Lung (tissue), 11 donors: ENCODE measurements at regions not wholly inside any gene's neighbourhood (a gene's known extent, or its start where the extent isn't known, plus 50 kb on each side); places are given as distances from the start of the nearest gene placed in this dataset.

Experiments used
- ATAC-seq: fragments of 200-7000 bp; cut with Tn5 transposase; one replicate; pipeline ENCODE4 v1.9.1; 2020; ENCODE audit warnings: moderate number of reproducible peaks; ENCODE audit not compliant: insufficient read depth, low FRiP score
- DNase-seq, 3 donors: peaks; one replicate each; pipeline ENCODE4 v3.0.0-alpha.2; 2013 to 2017
- H3K27ac ChIP-seq, 2 donors: one replicate each; pipeline ENCODE4 v1.5.1; 2013; ENCODE audit warnings: mild to moderate bottlenecking in 2 of 2, moderate library complexity in 2 of 2, control low read depth in 1 of 2, inconsistent platforms in 1 of 2, low read depth in 1 of 2, low read length in 1 of 2
- H3K27me3 ChIP-seq, 3 donors: one replicate each; pipeline ENCODE4 v1.5.1; 2013; ENCODE audit warnings: low read length in 2 of 3; ENCODE audit not compliant: control insufficient read depth in 3 of 3, insufficient read depth in 3 of 3
- H3K36me3 ChIP-seq, 4 donors: one replicate each; pipeline ENCODE4 v1.5.1; 2013; ENCODE audit warnings: low read length in 4 of 4, mild to moderate bottlenecking in 1 of 4, moderate library complexity in 1 of 4; ENCODE audit not compliant: control insufficient read depth in 4 of 4, insufficient read depth in 4 of 4
- H3K4me1 ChIP-seq, 5 donors: one replicate each; pipeline ENCODE4 v1.5.1; 2013; ENCODE audit warnings: low read length in 5 of 5, mild to moderate bottlenecking in 2 of 5, moderate library complexity in 1 of 5; ENCODE audit not compliant: control insufficient read depth in 5 of 5, insufficient read depth in 5 of 5
- H3K4me3 ChIP-seq: one replicate; pipeline ENCODE4 v1.5.1; 2013; ENCODE audit warnings: mild to moderate bottlenecking, control low read depth, moderate library complexity
- H3K9ac ChIP-seq, 2 donors: one replicate each; pipeline ENCODE4 v1.5.1; 2013; ENCODE audit warnings: low read length in 2 of 2, control low read depth in 1 of 2; ENCODE audit not compliant: insufficient read depth in 1 of 2
- H3K9me3 ChIP-seq, 4 donors: one replicate each; pipeline ENCODE4 v1.5.1; 2013; ENCODE audit warnings: low read length in 3 of 4, mild to moderate bottlenecking in 1 of 4, moderate library complexity in 1 of 4; ENCODE audit not compliant: control insufficient read depth in 4 of 4, insufficient read depth in 3 of 4
- CTCF ChIP-seq: IDR thresholded peaks from 2 replicates; pipeline ENCODE4 v1.5.1; 2012; ENCODE audit warnings: mild to moderate bottlenecking; ENCODE audit errors: control extremely low read depth, extremely low read depth
- WGBS, 2 donors: extraction: QIAGEN DNeasy Blood & Tissue Kit; methylation state at CpG; one replicate each; pipeline ENCODE4 v1.1.7; 2013; 5-methylcytosine and 5-hydroxymethylcytosine counted together
- donor health status: control.
- donor health status: control.
- donor health status: Bipolar disorder and iron deficiency.
- donor health status: healthy.
- donor health status: DM: yes; HTN: yes; CAD: no.

- Histone ChIP-seq H3K27me3 (no peaks in the 10 kb centered on the region), H3K9me3 (peaks cover 0 to 2% (median 0%) of the 10 kb centered on the region in 4 donors), H3K9ac (no peak overlapping the region), H3K4me1 (peaks cover 0 to 4% (median 0%) of the 10 kb centered on the region in 5 donors), H3K4me3 (no peak overlapping the region), H3K27ac (no peak overlapping the region), H3K36me3 (no peaks in the 10 kb centered on the region)
- no peak for TF ChIP-seq CTCF
- ATAC-seq (no peak), DNase-seq (no peak)
- 74 to 84% methylated on average over 17 of the region's 17 CpGs for WGBS, 2 donors
These were observed 174.0 kb upstream of the ZNF618 start for GRCh38 chr9:113701774-113702755.

GRCh38 chr9:113705306-113705927 is 170.7 kb upstream of the ZNF618 start:
- no peak overlapping the region for H3K27ac ChIP-seq
- 67 to 82% methylated on average over 6 of the region's 6 CpGs for WGBS, 2 donors
- no peak for TF ChIP-seq CTCF
- no peaks in the 10 kb centered on the region for H3K27me3 ChIP-seq
- H3K36me3 ChIP-seq = no peaks in the 10 kb centered on the region
- DNase-seq (no peak), ATAC-seq (no peak)
- H3K9ac ChIP-seq = no peak overlapping the region
- no peak overlapping the region for H3K4me3 ChIP-seq
- peaks cover 0 to 4% (median 0%) of the 10 kb centered on the region in 5 donors for H3K4me1 ChIP-seq
- peaks cover 0 to 3% (median 2%) of the 10 kb centered on the region in 4 donors for H3K9me3 ChIP-seq

GRCh38 chr9:113705928-113706519 is 170.1 kb upstream of the ZNF618 start:
- no peak overlapping the region for H3K4me3 ChIP-seq
- H3K27ac ChIP-seq = peak overlapping the region in 1 of 2 donors; percentile 2
- H3K27me3 ChIP-seq = no peaks in the 10 kb centered on the region
- DNase-seq = peak in 2 of 3 donors; percentile 25 to 67
- no peak overlapping the region for H3K9ac ChIP-seq
- H3K36me3 ChIP-seq = no peaks in the 10 kb centered on the region
- H3K4me1 ChIP-seq = peaks cover 0 to 4% (median 0%) of the 10 kb centered on the region in 5 donors
- H3K9me3 ChIP-seq = peaks cover 0 to 3% (median under 1%) of the 10 kb centered on the region in 4 donors
- WGBS, 2 donors = 69% methylated on average over 2 of the region's 2 CpGs
- ATAC-seq = no peak
- no peak for TF ChIP-seq CTCF
